ENCODE measurements at regions not wholly inside any gene's neighbourhood (a gene's known extent, or its start where the extent isn't known, plus 50 kb on each side); places are given as distances from the start of the nearest gene placed in this dataset.

DNA sequence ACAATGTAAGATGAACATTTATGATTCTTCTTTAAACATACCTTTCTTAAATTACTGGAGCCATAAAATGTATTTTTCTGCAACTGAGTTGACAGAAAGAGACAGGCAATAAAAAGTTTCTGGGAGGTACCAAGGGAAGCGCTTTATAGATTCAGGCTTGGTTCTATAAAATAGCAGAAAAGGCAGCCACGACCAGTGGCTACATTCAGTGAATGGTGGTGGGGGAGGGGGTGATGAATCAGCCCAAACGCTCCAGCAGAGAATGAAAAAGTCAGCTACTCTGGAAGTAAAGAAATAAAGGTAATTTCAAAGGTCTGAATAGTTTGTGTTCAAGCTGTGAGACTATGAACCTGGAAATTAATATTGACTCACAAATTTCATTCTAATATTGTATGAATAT lies 456.1 kb downstream of the KCTD8 start:
- H3K27ac ChIP-seq (replicated peaks), result no peak overlapping the region
- H3K4me3 ChIP-seq (replicated peaks; ENCODE audit: insufficient read depth, low read length), result no peak overlapping the region
- no peaks in the 10 kb centered on the region for H3K27me3 ChIP-seq (ENCODE audit: insufficient read depth, poor library complexity, severe bottlenecking)
- no peak for DNase-seq (ENCODE audit: low read depth in 1 of 2, low spot score in 1 of 2)
- TF ChIP-seq GABPA (IDR thresholded peaks at IDR 0.05; ENCODE audit: low read depth) (no peak), SPI1 (IDR thresholded peaks at IDR 0.05; ENCODE audit: borderline replicate concordance, low read depth) (no peak), POLR2AphosphoS5 (IDR thresholded peaks at IDR 0.05; ENCODE audit: low read depth) (no peak)
- TF ChIP-seq, protein P1, sequence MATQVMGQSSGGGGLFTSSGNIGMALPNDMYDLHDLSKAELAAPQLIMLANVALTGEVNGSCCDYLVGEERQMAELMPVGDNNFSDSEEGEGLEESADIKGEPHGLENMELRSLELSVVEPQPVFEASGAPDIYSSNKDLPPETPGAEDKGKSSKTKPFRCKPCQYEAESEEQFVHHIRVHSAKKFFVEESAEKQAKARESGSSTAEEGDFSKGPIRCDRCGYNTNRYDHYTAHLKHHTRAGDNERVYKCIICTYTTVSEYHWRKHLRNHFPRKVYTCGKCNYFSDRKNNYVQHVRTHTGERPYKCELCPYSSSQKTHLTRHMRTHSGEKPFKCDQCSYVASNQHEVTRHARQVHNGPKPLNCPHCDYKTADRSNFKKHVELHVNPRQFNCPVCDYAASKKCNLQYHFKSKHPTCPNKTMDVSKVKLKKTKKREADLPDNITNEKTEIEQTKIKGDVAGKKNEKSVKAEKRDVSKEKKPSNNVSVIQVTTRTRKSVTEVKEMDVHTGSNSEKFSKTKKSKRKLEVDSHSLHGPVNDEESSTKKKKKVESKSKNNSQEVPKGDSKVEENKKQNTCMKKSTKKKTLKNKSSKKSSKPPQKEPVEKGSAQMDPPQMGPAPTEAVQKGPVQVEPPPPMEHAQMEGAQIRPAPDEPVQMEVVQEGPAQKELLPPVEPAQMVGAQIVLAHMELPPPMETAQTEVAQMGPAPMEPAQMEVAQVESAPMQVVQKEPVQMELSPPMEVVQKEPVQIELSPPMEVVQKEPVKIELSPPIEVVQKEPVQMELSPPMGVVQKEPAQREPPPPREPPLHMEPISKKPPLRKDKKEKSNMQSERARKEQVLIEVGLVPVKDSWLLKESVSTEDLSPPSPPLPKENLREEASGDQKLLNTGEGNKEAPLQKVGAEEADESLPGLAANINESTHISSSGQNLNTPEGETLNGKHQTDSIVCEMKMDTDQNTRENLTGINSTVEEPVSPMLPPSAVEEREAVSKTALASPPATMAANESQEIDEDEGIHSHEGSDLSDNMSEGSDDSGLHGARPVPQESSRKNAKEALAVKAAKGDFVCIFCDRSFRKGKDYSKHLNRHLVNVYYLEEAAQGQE (IDR thresholded peaks at IDR 0.05; ENCODE audit: insufficient replicate concordance, low read depth), result no peak
- TF ChIP-seq, protein P2, sequence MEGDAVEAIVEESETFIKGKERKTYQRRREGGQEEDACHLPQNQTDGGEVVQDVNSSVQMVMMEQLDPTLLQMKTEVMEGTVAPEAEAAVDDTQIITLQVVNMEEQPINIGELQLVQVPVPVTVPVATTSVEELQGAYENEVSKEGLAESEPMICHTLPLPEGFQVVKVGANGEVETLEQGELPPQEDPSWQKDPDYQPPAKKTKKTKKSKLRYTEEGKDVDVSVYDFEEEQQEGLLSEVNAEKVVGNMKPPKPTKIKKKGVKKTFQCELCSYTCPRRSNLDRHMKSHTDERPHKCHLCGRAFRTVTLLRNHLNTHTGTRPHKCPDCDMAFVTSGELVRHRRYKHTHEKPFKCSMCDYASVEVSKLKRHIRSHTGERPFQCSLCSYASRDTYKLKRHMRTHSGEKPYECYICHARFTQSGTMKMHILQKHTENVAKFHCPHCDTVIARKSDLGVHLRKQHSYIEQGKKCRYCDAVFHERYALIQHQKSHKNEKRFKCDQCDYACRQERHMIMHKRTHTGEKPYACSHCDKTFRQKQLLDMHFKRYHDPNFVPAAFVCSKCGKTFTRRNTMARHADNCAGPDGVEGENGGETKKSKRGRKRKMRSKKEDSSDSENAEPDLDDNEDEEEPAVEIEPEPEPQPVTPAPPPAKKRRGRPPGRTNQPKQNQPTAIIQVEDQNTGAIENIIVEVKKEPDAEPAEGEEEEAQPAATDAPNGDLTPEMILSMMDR (IDR thresholded peaks at IDR 0.05; ENCODE audit: insufficient read depth, low read length), result no peak

DNA sequence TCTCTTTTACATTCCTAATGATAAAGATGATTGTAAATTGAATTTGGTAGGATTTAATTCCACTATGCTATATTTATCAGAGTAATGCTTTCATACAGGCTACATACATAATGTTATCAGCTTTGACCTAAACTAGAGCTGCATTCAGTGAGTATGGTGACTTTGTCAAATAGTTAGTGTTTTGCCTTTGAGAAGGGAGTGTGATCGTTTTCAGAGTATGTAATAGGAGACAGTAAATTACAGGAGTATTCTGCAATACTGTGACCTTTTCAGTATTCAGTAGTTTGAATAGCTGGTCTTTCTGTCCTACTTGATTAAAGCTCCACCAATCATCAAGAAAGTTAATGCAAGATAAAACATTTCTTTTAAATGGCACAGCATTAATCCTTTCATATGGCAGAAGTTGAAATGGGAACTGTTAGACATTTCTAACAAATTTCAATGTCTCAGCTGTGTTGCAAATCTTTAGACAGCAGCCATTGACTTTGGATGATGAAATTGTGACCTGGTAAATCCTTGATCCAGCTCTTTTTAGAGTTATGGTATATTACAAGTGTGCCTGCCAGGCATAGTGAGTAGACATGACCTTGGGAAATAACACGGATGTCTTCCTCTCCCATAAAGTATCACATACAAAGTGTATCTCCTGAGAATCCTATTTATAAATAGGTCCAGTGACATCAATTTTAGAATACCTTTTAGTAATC lies 455.3 kb downstream of the KCTD8 start:
- no peak for DNase-seq (ENCODE audit: low read depth in 1 of 2, low spot score in 1 of 2)
- Histone ChIP-seq H3K27me3 (ENCODE audit: insufficient read depth, poor library complexity, severe bottlenecking) (no peaks in the 10 kb centered on the region), H3K4me3 (replicated peaks; ENCODE audit: insufficient read depth, low read length) (no peak overlapping the region), H3K27ac (replicated peaks) (no peak overlapping the region)
- TF ChIP-seq, protein P2 (IDR thresholded peaks at IDR 0.05; ENCODE audit: insufficient read depth, low read length), result no peak
- TF ChIP-seq SPI1 (IDR thresholded peaks at IDR 0.05; ENCODE audit: borderline replicate concordance, low read depth) (no peak), GABPA (IDR thresholded peaks at IDR 0.05; ENCODE audit: low read depth) (no peak), POLR2AphosphoS5 (IDR thresholded peaks at IDR 0.05; ENCODE audit: low read depth) (no peak)
- TF ChIP-seq, protein P1 (IDR thresholded peaks at IDR 0.05; ENCODE audit: insufficient replicate concordance, low read depth), result no peak

DNA sequence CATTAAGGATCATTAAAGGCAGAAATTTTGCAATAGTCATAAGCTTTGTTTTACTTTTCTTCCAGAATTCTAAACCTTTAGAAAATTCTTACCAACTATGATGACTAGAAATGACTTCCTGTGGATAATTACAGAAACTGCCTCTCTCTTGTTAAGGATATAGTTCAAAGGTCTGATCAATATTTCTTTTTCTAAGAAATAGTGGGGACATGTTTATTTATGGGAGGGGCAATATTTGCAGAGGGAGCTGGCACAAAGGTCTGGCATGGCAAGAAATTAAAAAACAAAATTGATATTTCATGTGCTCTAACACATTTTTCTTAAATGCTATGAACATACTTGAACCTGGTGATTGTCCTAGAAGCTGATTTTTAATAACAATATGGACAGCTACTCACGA lies 448.9 kb downstream of the KCTD8 start:
- DNase-seq (ENCODE audit: low read depth in 1 of 2, low spot score in 1 of 2), result no peak
- Histone ChIP-seq H3K27me3 (ENCODE audit: insufficient read depth, poor library complexity, severe bottlenecking) (no peaks in the 10 kb centered on the region), H3K27ac (replicated peaks) (no peak overlapping the region), H3K4me3 (replicated peaks; ENCODE audit: insufficient read depth, low read length) (no peak overlapping the region)
- no peak for TF ChIP-seq SPI1 (IDR thresholded peaks at IDR 0.05; ENCODE audit: borderline replicate concordance, low read depth)
- no peak for TF ChIP-seq GABPA (IDR thresholded peaks at IDR 0.05; ENCODE audit: low read depth)
- TF ChIP-seq, protein P1 (IDR thresholded peaks at IDR 0.05; ENCODE audit: insufficient replicate concordance, low read depth), result no peak
- TF ChIP-seq POLR2AphosphoS5 (IDR thresholded peaks at IDR 0.05; ENCODE audit: low read depth), result no peak
- TF ChIP-seq, protein P2 (IDR thresholded peaks at IDR 0.05; ENCODE audit: insufficient read depth, low read length), result no peak
